A549 (cell line): ENCODE measurements at regions not wholly inside any gene's neighbourhood (a gene's known extent, or its start where the extent isn't known, plus 50 kb on each side); places are given as distances from the start of the nearest gene placed in this dataset.

Source experiments
- ATAC-seq, 2 experiments: fragments of 200-7000 bp in 1 of 2; fragments of >200 bp in 1 of 2; cut with Nextera tagmentation in 1 of 2; cut with Tn5 transposase in 1 of 2; 3 replicates each; pipeline versions ENCODE4 v1.8.0 to v1.9.1; 2018 to 2020; ENCODE audit warnings: mild to moderate bottlenecking in 1 of 2, moderate library complexity in 1 of 2
- CTCF ChIA-PET: fragments of 300-600 bp; sonication (Branson Sonifier 250); formaldehyde crosslinking; extraction: SDS; loops from one replicate; lab custom pipeline; 2021; ENCODE audit warnings: antibody characterized with exemption, inconsistent platforms; lab: Yijun Ruan, JAX
- POLR2A ChIA-PET: fragments of 350-600 bp; formaldehyde crosslinking; extraction: SDS; loops from one replicate; lab custom pipeline; 2021; ENCODE audit warnings: antibody characterized with exemption, inconsistent platforms; lab: Yijun Ruan, JAX
- DNase-seq, 2 experiments: peaks; one replicate each; pipeline versions ENCODE4 v3.0.0 to v3.0.0-alpha.2; 2011 to 2016; ENCODE audit warnings: low read depth in 1 of 2, low spot score in 1 of 2
- FAIRE-seq: peaks from 2 replicates; lab custom pipeline; 2011; peaks lifted over from hg19 to GRCh38; lab: Jason Lieb, UNC
- H3K27ac ChIP-seq, 2 experiments: fragments of >200 bp; sonication (Bioruptor Twin); formaldehyde crosslinking; 3 replicates each; pipeline ENCODE4 v1.5.1; 2016 to 2017
- H3K4me1 ChIP-seq: fragments of >200 bp; sonication (Bioruptor Twin); formaldehyde crosslinking; 3 replicates; pipeline ENCODE4 v1.6.1; 2016
- H3K4me2 ChIP-seq: fragments of >200 bp; sonication (Bioruptor Twin); formaldehyde crosslinking; 3 replicates; pipeline ENCODE4 v1.6.1; 2016
- H3K4me3 ChIP-seq: fragments of >200 bp; sonication (Bioruptor Twin); formaldehyde crosslinking; 3 replicates; pipeline ENCODE4 v1.5.1; 2016
- H3K9me3 ChIP-seq: fragments of >200 bp; sonication (Bioruptor Twin); formaldehyde crosslinking; 3 replicates; pipeline ENCODE4 v1.6.1; 2016
- ATOH8 ChIP-seq: fragments of 250-450 bp; sonication (Bioruptor Pico); IDR thresholded peaks from 2 replicates; pipeline ENCODE4 v1.5.0; 2020; ENCODE audit warnings: low read depth, mild to moderate bottlenecking, moderate library complexity
- BCL3 ChIP-seq: fragments of >200 bp; sonication (Bioruptor Twin); formaldehyde crosslinking; IDR thresholded peaks from 3 replicates; pipeline ENCODE4 v1.6.1; 2016
- CHD2 ChIP-seq: fragments of 150-350 bp; IDR thresholded peaks from 2 replicates; pipeline ENCODE4 v1.6.1; 2014; ENCODE audit warnings: low read length; ENCODE audit not compliant: partially characterized antibody
- CHD4 ChIP-seq: fragments of 200-600 bp; sonication (generic); IDR thresholded peaks from 2 replicates; pipeline ENCODE4 v1.6.1; 2016; ENCODE audit warnings: antibody characterized with exemption, mild to moderate bottlenecking, borderline replicate concordance
- E2F6 ChIP-seq: IDR thresholded peaks from 2 replicates; pipeline ENCODE4 v1.6.1; 2012; ENCODE audit warnings: low read depth, borderline replicate concordance
- ESRRA ChIP-seq: fragments of 150-350 bp; IDR thresholded peaks from 2 replicates; pipeline ENCODE4 v1.6.1; 2014; ENCODE audit warnings: mild to moderate bottlenecking, low read length, borderline replicate concordance
- FOSB ChIP-seq: fragments of 250-450 bp; sonication (Bioruptor Pico); IDR thresholded peaks from 2 replicates; pipeline ENCODE4 v1.5.0; 2020; ENCODE audit warnings: mild to moderate bottlenecking, moderate library complexity
- FOXS1 ChIP-seq: fragments of 250-450 bp; sonication (Bioruptor Pico); IDR thresholded peaks from 2 replicates; pipeline ENCODE4 v1.5.0; 2020; ENCODE audit warnings: mild to moderate bottlenecking, moderate library complexity
- GATA3 ChIP-seq: IDR thresholded peaks from 2 replicates; pipeline ENCODE4 v1.6.1; 2012; ENCODE audit warnings: borderline replicate concordance
- HOXB13 ChIP-seq: fragments of 250-450 bp; sonication (Bioruptor Pico); IDR thresholded peaks from 2 replicates; pipeline ENCODE4 v1.5.0; 2020; ENCODE audit warnings: low read depth, mild to moderate bottlenecking, moderate library complexity
- KDM1A ChIP-seq: fragments of 200-600 bp; sonication (generic); IDR thresholded peaks from 2 replicates; pipeline ENCODE4 v1.6.1; 2016; ENCODE audit warnings: low read depth, mild to moderate bottlenecking
- MAZ ChIP-seq: fragments of 150-350 bp; IDR thresholded peaks from 2 replicates; pipeline ENCODE4 v1.6.1; 2014; ENCODE audit warnings: antibody characterized with exemption, low read depth, low read length, borderline replicate concordance
- MYC ChIP-seq: IDR thresholded peaks from 2 replicates; pipeline ENCODE4 v1.6.1; 2012; ENCODE audit warnings: mild to moderate bottlenecking, inconsistent platforms, low read length, improper control_type of control experiment, borderline replicate concordance
- NFE2L2 ChIP-seq: fragments of 150-350 bp; conservative IDR thresholded peaks from 2 replicates; pipeline ENCODE4 v1.6.1; 2014; ENCODE audit warnings: low read length
- PHF8 ChIP-seq: fragments of 200-600 bp; sonication (generic); IDR thresholded peaks from 2 replicates; pipeline ENCODE4 v1.6.1; 2016; ENCODE audit warnings: low read depth, mild to moderate bottlenecking, antibody characterized with exemption, moderate library complexity, borderline replicate concordance
- RAD21 ChIP-seq, 2 experiments: fragments of >200 bp in 1 of 2; sonication (Bioruptor Twin) in 1 of 2; formaldehyde crosslinking in 1 of 2; IDR thresholded peaks in 1 of 2; conservative IDR thresholded peaks in 1 of 2; 2 replicates in 1 of 2; 3 replicates in 1 of 2; pipeline ENCODE4 v1.6.1; 2012 to 2018; ENCODE audit warnings: inconsistent platforms in 1 of 2
- RARB ChIP-seq: fragments of 250-450 bp; sonication (Bioruptor Pico); IDR thresholded peaks from 2 replicates; pipeline ENCODE4 v1.8.0; 2021; ENCODE audit warnings: mild to moderate bottlenecking, moderate library complexity
- RCOR1 ChIP-seq: fragments of 150-350 bp; IDR thresholded peaks from 2 replicates; pipeline ENCODE4 v1.6.1; 2014; ENCODE audit warnings: antibody characterized with exemption, low read length, low read depth
- REST ChIP-seq: fragments of 200-600 bp; sonication (generic); IDR thresholded peaks from 2 replicates; pipeline ENCODE4 v1.6.1; 2016; ENCODE audit warnings: antibody characterized with exemption, mild to moderate bottlenecking, moderate library complexity
- RFX5 ChIP-seq: fragments of 450-650 bp; IDR thresholded peaks from 2 replicates; pipeline ENCODE4 v1.7.1; 2014; ENCODE audit warnings: antibody characterized with exemption, mild to moderate bottlenecking, moderate library complexity
- SREBF2 ChIP-seq: fragments of 450-650 bp; IDR thresholded peaks from 2 replicates; pipeline ENCODE4 v1.6.1; 2014; ENCODE audit warnings: mild to moderate bottlenecking, moderate library complexity
- TP53 ChIP-seq: fragments of 250-450 bp; sonication (Bioruptor Pico); IDR thresholded peaks from 2 replicates; pipeline ENCODE4 v1.5.0; 2021; ENCODE audit warnings: mild to moderate bottlenecking, moderate library complexity
- USF2 ChIP-seq: fragments of 450-650 bp; IDR thresholded peaks from 2 replicates; pipeline ENCODE4 v1.6.1; 2014; ENCODE audit warnings: antibody characterized with exemption
- ZC3H11A ChIP-seq: fragments of 450-650 bp; IDR thresholded peaks from 2 replicates; pipeline ENCODE4 v1.6.1; 2014; ENCODE audit warnings: antibody characterized with exemption, mild to moderate bottlenecking
- ZNF302 ChIP-seq: fragments of 250-450 bp; sonication (Bioruptor Pico); IDR thresholded peaks from 2 replicates; pipeline ENCODE4 v1.9.0; 2021; ENCODE audit warnings: inconsistent platforms, mild to moderate bottlenecking, moderate library complexity
- ZSCAN20 ChIP-seq: fragments of 250-450 bp; sonication (Bioruptor Pico); IDR thresholded peaks from 2 replicates; pipeline ENCODE4 v1.8.0; 2022; ENCODE audit warnings: mild to moderate bottlenecking, moderate library complexity
- WGBS: methylation state at CpG from one replicate; pipeline ENCODE4 v1.1.6; 2017; ENCODE audit errors: missing lambda C conversion rate; 5-methylcytosine and 5-hydroxymethylcytosine counted together

GRCh38 chr12:127282786-127283565 is 984.0 kb upstream of the TMEM132C start:
- ChIA-PET CTCF (interaction anchor here (0.7 to 1.1 kb wide), 2 partner anchors 349 to 394 kb away, joined by 3 read pairs; no protein-coding TSS in a partner anchor), POLR2A (no interaction called here)
- no peak overlapping the region for H3K4me2 ChIP-seq
- H3K9me3 ChIP-seq, result no peaks in the 10 kb centered on the region
- ATAC-seq (no peak), FAIRE-seq (no peak), DNase-seq (no peak)
- 65% methylated on average over 7 of the region's 7 CpGs for WGBS
- H3K27ac ChIP-seq, result no peak overlapping the region
- no peaks in the 10 kb centered on the region for H3K4me1 ChIP-seq
- no peak overlapping the region for H3K4me3 ChIP-seq
- TF ChIP-seq CHD4 (no peak), ATOH8 (CRISPR knock-in tag) (no peak)

- Histone ChIP-seq H3K27ac (no peak overlapping the region), H3K4me1 (no peaks in the 10 kb centered on the region)
- 38% methylated on average over 6 of the region's 6 CpGs for WGBS
- ATAC-seq (no peak), FAIRE-seq (no peak), DNase-seq (no peak)
- POLR2A ChIA-PET, result no interaction called here
- TF ChIP-seq FOSB (CRISPR knock-in tag), result no peak
- no peak for TF ChIP-seq CHD4
- no peak for TF ChIP-seq PHF8
- TF ChIP-seq ESRRA, result no peak
- TF ChIP-seq KDM1A, result no peak
- no peak for TF ChIP-seq USF2
- TF ChIP-seq RFX5, result no peak
- no peak for TF ChIP-seq CHD2
- no peak for TF ChIP-seq E2F6
- no peak for TF ChIP-seq RARB (CRISPR knock-in tag)
- TF ChIP-seq HOXB13 (CRISPR knock-in tag), result no peak
- no peak for TF ChIP-seq ZSCAN20 (CRISPR knock-in tag)
- TF ChIP-seq ZNF302 (CRISPR knock-in tag), result no peak
- TF ChIP-seq MYC, result no peak
- TF ChIP-seq GATA3, result no peak
- no peak for TF ChIP-seq ZC3H11A
- no peak for TF ChIP-seq SREBF2
- no peak for TF ChIP-seq RAD21 (conservative IDR thresholded peaks at IDR 0.05 in 1 of 2, IDR thresholded peaks at IDR 0.05 in 1 of 2)
- no peak for TF ChIP-seq MAZ
- TF ChIP-seq, all 56 proteins: peak for 0
- Histone ChIP-seq H3K4me2 (no peak overlapping the region), H3K4me3 (no peak overlapping the region), H3K9me3 (no peaks in the 10 kb centered on the region)
- CTCF ChIA-PET, result interaction anchor here (1.5 kb wide), 1 partner anchor 97 kb away, joined by 7 read pairs; no protein-coding TSS in a partner anchor
Measured at GRCh38 chr12:127284021-127284420, 982.9 kb upstream of the TMEM132C start.

- ChIA-PET POLR2A (no interaction called here), CTCF (interaction anchor here (1.5 kb wide), 1 partner anchor 96 kb away, joined by 7 read pairs; no protein-coding TSS in a partner anchor)
- H3K4me1 ChIP-seq, result no peaks in the 10 kb centered on the region
- FAIRE-seq (no peak), ATAC-seq (no peak), DNase-seq (no peak)
- no peak overlapping the region for H3K4me3 ChIP-seq
- no peak overlapping the region for H3K27ac ChIP-seq
- WGBS, result 8% methylated on average over 3 of the region's 3 CpGs
- H3K4me2 ChIP-seq, result no peak overlapping the region
- no peaks in the 10 kb centered on the region for H3K9me3 ChIP-seq
- TF ChIP-seq RCOR1, result no peak
- no peak for TF ChIP-seq NFE2L2
- TF ChIP-seq BCL3, result no peak
- no peak for TF ChIP-seq RFX5
- TF ChIP-seq ZC3H11A, result no peak
- TF ChIP-seq FOXS1 (CRISPR knock-in tag), result no peak
- no peak for TF ChIP-seq TP53 (CRISPR knock-in tag)
- TF ChIP-seq REST, result no peak
Measured at GRCh38 chr12:127284870-127285431, 982.0 kb upstream of the TMEM132C start.
